ENCODE measurements at regions not wholly inside any gene's neighbourhood (a gene's known extent, or its start where the extent isn't known, plus 50 kb on each side); places are given as distances from the start of the nearest gene placed in this dataset.

DNA sequence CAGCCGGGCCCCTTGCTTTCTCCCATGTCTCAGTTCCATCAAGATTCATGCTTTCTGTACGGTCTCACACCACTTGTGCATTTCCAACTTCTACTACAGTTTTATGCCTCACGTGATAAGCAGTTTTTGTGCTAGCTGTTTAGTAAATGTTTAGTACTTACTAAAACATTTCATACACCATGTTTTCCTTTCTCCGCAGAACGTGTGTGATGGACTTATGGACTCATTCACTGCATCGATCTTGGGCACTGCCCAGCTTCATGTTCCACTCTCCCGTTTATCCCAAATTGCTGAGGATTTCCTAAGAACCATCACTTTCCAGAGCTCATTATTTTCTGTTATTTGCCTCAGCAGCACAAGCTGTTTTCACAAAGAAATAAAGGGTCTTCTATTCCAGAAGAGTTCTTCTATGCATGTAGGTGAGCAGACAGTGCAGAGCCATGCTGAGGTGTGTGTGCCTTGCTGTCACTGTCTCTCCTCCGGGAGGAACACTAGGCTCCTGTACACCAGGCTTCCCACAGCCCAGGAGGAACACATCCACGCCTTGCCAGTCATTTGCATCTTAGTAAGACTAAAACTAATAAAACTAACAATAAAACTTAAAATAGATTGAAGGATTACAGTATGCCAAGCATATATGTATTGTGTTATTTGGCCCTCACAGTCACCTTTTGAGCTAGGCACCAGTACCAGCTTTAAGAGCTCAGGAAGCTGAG, 90.3 kb upstream of the EEA1 start:
- DNase-seq (ENCODE audit: extremely low spot score) = no peak
- no peaks in the 10 kb centered on the region for H3K4me1 ChIP-seq
- H3K36me3 ChIP-seq = no peaks in the 10 kb centered on the region
- intact Hi-C loops (cut with DNase I) = no loop called here
- no peaks in the 10 kb centered on the region for H3K9me3 ChIP-seq
- H3K4me3 ChIP-seq = no peak overlapping the region
- 94% methylated on average over 9 of the region's 9 CpGs for whole genome bisulfite sequencing
- TF ChIP-seq POLR2AphosphoS5 (IDR thresholded peaks at IDR 0.05) = no peak
- TF ChIP-seq POLR2A (IDR thresholded peaks at IDR 0.05; ENCODE audit: low read depth) = no peak
- TF ChIP-seq CTCF (IDR thresholded peaks at IDR 0.05) = no peak
- TF ChIP-seq EP300 (IDR thresholded peaks at IDR 0.05) = no peak
- H3K27me3 ChIP-seq = no peaks in the 10 kb centered on the region
- H3K27ac ChIP-seq (replicated peaks in 1 of 4) = no peak overlapping the region

- no peak overlapping the region for H3K27ac ChIP-seq (replicated peaks in 1 of 4)
- H3K4me3 ChIP-seq = no peak overlapping the region
- no peaks in the 10 kb centered on the region for H3K36me3 ChIP-seq
- WGBS = 81% methylated on average over 8 of the region's 8 CpGs
- H3K27me3 ChIP-seq = no peaks in the 10 kb centered on the region
- H3K9me3 ChIP-seq = no peaks in the 10 kb centered on the region
- TF ChIP-seq CTCF (IDR thresholded peaks at IDR 0.05) (no peak), POLR2AphosphoS5 (IDR thresholded peaks at IDR 0.05) (no peak), POLR2A (IDR thresholded peaks at IDR 0.05; ENCODE audit: low read depth) (no peak), EP300 (IDR thresholded peaks at IDR 0.05) (no peak)
- no peak for DNase-seq (ENCODE audit: extremely low spot score)
- intact Hi-C loops (cut with DNase I) = no loop called here
- no peaks in the 10 kb centered on the region for H3K4me1 ChIP-seq
Observed at GRCh38 chr12:93019975-93020630, 91.0 kb upstream of the EEA1 start.

DNA sequence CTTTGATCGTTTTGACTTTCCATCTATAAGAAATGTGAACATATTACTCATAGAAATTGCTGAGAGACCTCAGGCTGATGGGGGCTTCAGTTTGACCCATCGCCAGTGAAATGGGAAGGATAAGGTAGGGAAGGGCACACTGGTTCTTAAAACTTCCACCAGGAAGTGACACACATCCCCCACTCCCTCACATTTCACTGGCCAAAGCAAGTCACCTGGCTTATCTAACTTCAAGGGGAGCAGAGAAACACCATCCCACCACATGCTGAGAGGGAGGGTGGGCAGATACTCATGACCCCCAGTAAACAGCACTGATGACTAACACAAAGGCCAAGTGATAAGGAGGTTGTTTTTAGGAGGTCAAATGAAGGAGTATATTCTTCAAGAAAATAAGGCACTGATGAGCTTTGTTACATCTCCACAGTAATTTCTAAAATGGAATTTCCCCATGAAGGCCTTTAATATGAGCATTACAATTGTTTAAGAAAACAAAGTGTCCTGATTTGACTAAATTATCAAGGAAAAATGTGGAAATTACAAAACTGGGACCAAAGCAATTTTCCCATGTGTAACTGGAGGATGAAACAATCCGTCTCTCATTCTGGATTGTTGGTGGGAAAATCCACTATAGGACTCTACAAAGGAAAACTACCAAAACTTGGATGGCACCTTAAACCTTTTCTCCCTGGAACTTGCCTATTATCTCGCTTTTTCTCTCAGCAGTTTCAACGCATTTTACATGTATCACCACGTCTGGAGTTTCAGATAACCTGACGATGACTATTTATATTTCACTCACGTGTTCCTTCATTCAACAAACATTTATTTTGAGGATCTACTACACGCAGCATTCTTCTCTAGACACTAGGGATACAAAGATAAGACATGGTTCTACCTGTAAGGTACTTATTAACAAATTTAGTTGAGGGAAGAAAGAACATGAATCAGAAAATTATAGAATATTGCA, 91.8 kb upstream of the EEA1 start:
- no peaks in the 10 kb centered on the region for H3K9me3 ChIP-seq
- H3K27ac ChIP-seq (replicated peaks in 1 of 4) = no peak overlapping the region
- no peaks in the 10 kb centered on the region for H3K36me3 ChIP-seq
- no peaks in the 10 kb centered on the region for H3K4me1 ChIP-seq
- H3K27me3 ChIP-seq = no peaks in the 10 kb centered on the region
- 85% methylated on average over 9 of the region's 9 CpGs for WGBS
- no peak overlapping the region for H3K4me3 ChIP-seq
- intact Hi-C loops (cut with DNase I) = no loop called here
- no peak for DNase-seq (ENCODE audit: extremely low spot score)
- TF ChIP-seq POLR2AphosphoS5 (IDR thresholded peaks at IDR 0.05) (no peak), EP300 (IDR thresholded peaks at IDR 0.05) (no peak), POLR2A (IDR thresholded peaks at IDR 0.05; ENCODE audit: low read depth) (no peak), CTCF (IDR thresholded peaks at IDR 0.05) (no peak)

- intact Hi-C loops (cut with DNase I) = no loop called here
- TF ChIP-seq POLR2AphosphoS5 (IDR thresholded peaks at IDR 0.05) (no peak), CTCF (IDR thresholded peaks at IDR 0.05) (no peak), POLR2A (IDR thresholded peaks at IDR 0.05; ENCODE audit: low read depth) (no peak), EP300 (IDR thresholded peaks at IDR 0.05) (no peak)
- Histone ChIP-seq H3K27me3 (no peaks in the 10 kb centered on the region), H3K36me3 (no peaks in the 10 kb centered on the region), H3K4me1 (no peaks in the 10 kb centered on the region), H3K4me3 (no peak overlapping the region), H3K27ac (replicated peaks in 1 of 4) (no peak overlapping the region), H3K9me3 (no peaks in the 10 kb centered on the region)
- 92% methylated on average over 6 of the region's 6 CpGs for WGBS
- DNase-seq (ENCODE audit: extremely low spot score) = no peak
Observed at GRCh38 chr12:93022603-93023340, 93.7 kb upstream of the EEA1 start.

Measured in esophagus muscularis mucosa (tissue), 4 donors.